ENCODE measurements at regions not wholly inside any gene's neighbourhood (a gene's known extent, or its start where the extent isn't known, plus 50 kb on each side); places are given as distances from the start of the nearest gene placed in this dataset.

DNA sequence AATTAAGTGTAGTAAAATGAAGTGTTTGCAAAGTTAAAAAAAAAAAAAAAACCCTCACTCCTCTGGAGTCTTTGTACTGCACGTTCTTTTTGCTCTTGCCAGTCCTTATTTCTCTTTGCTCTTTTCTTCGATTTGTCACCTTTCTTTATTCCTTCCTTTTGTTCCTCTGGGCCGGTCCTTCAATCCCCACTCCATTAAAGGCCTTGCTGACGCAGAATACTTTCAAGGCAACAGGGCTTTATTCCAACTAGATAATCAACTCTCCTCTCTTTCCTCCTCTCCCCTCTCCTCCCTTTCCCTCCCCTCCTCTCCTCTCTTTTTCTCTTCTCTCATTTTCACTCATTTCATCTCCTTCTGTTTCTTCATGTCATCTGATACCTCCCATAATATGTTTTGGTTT is 138.2 kb upstream of the NTM start (continued):
- TF ChIP-seq, protein P1, sequence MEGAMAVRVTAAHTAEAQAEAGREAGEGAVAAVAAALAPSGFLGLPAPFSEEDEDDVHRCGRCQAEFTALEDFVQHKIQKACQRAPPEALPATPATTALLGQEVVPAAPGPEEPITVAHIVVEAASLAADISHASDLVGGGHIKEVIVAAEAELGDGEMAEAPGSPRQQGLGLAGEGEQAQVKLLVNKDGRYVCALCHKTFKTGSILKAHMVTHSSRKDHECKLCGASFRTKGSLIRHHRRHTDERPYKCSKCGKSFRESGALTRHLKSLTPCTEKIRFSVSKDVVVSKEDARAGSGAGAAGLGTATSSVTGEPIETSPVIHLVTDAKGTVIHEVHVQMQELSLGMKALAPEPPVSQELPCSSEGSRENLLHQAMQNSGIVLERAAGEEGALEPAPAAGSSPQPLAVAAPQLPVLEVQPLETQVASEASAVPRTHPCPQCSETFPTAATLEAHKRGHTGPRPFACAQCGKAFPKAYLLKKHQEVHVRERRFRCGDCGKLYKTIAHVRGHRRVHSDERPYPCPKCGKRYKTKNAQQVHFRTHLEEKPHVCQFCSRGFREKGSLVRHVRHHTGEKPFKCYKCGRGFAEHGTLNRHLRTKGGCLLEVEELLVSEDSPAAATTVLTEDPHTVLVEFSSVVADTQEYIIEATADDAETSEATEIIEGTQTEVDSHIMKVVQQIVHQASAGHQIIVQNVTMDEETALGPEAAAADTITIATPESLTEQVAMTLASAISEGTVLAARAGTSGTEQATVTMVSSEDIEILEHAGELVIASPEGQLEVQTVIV (IDR thresholded peaks at IDR 0.05; ENCODE audit: borderline replicate concordance, partially characterized antibody), result no peak
- TF ChIP-seq MEF2A (IDR thresholded peaks at IDR 0.05; ENCODE audit: insufficient read depth, low read depth, low read length), result no peak
- no peak for TF ChIP-seq EZH2 (IDR thresholded peaks at IDR 0.05; ENCODE audit: borderline replicate concordance, control insufficient read depth, low read depth, low read length)
- TF ChIP-seq RAD21 (IDR thresholded peaks at IDR 0.05; ENCODE audit: insufficient read depth, low read depth, low read length), result no peak
- TF ChIP-seq TCF12 (IDR thresholded peaks at IDR 0.05; ENCODE audit: low read depth, low read length), result no peak
- no peak for TF ChIP-seq RAD51 (IDR thresholded peaks at IDR 0.05)
- TF ChIP-seq, protein P2, sequence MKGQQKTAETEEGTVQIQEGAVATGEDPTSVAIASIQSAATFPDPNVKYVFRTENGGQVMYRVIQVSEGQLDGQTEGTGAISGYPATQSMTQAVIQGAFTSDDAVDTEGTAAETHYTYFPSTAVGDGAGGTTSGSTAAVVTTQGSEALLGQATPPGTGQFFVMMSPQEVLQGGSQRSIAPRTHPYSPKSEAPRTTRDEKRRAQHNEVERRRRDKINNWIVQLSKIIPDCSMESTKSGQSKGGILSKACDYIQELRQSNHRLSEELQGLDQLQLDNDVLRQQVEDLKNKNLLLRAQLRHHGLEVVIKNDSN (IDR thresholded peaks at IDR 0.05; ENCODE audit: borderline replicate concordance, extremely low read length, insufficient read depth, low read depth, low read length), result no peak
- TF ChIP-seq PAX8 (IDR thresholded peaks at IDR 0.05), result no peak
- TF ChIP-seq SMC3 (IDR thresholded peaks at IDR 0.05; ENCODE audit: borderline replicate concordance, low read length), result no peak
- TF ChIP-seq, protein P3, sequence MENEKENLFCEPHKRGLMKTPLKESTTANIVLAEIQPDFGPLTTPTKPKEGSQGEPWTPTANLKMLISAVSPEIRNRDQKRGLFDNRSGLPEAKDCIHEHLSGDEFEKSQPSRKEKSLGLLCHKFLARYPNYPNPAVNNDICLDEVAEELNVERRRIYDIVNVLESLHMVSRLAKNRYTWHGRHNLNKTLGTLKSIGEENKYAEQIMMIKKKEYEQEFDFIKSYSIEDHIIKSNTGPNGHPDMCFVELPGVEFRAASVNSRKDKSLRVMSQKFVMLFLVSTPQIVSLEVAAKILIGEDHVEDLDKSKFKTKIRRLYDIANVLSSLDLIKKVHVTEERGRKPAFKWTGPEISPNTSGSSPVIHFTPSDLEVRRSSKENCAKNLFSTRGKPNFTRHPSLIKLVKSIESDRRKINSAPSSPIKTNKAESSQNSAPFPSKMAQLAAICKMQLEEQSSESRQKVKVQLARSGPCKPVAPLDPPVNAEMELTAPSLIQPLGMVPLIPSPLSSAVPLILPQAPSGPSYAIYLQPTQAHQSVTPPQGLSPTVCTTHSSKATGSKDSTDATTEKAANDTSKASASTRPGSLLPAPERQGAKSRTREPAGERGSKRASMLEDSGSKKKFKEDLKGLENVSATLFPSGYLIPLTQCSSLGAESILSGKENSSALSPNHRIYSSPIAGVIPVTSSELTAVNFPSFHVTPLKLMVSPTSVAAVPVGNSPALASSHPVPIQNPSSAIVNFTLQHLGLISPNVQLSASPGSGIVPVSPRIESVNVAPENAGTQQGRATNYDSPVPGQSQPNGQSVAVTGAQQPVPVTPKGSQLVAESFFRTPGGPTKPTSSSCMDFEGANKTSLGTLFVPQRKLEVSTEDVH (IDR thresholded peaks at IDR 0.05; ENCODE audit: low read depth, partially characterized antibody), result no peak
- TF ChIP-seq, protein P4, sequence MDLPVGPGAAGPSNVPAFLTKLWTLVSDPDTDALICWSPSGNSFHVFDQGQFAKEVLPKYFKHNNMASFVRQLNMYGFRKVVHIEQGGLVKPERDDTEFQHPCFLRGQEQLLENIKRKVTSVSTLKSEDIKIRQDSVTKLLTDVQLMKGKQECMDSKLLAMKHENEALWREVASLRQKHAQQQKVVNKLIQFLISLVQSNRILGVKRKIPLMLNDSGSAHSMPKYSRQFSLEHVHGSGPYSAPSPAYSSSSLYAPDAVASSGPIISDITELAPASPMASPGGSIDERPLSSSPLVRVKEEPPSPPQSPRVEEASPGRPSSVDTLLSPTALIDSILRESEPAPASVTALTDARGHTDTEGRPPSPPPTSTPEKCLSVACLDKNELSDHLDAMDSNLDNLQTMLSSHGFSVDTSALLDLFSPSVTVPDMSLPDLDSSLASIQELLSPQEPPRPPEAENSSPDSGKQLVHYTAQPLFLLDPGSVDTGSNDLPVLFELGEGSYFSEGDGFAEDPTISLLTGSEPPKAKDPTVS (IDR thresholded peaks at IDR 0.05; ENCODE audit: low read depth, low read length), result no peak
- no peak for TF ChIP-seq SUZ12 (IDR thresholded peaks at IDR 0.05; ENCODE audit: unreplicated experiment)
- TF ChIP-seq HDGF (IDR thresholded peaks at IDR 0.05), result no peak
- TF ChIP-seq RCOR1 (conservative IDR thresholded peaks at IDR 0.05; ENCODE audit: low read depth, low read length), result no peak
- TF ChIP-seq CBX5 (IDR thresholded peaks at IDR 0.05; ENCODE audit: low read depth), result no peak
- TF ChIP-seq ZZZ3 (IDR thresholded peaks at IDR 0.05; ENCODE audit: control insufficient read depth, insufficient read length, low read depth), result no peak

Measured in GM12878 (cell line).